ENCODE measurements at regions not wholly inside any gene's neighbourhood (a gene's known extent, or its start where the extent isn't known, plus 50 kb on each side); places are given as distances from the start of the nearest gene placed in this dataset.
"Not testable (repeated sequence)": the region's sequence is repeated elsewhere in the genome, so short reads cannot be mapped to it uniquely, and the experiment has no call there.

DNA sequence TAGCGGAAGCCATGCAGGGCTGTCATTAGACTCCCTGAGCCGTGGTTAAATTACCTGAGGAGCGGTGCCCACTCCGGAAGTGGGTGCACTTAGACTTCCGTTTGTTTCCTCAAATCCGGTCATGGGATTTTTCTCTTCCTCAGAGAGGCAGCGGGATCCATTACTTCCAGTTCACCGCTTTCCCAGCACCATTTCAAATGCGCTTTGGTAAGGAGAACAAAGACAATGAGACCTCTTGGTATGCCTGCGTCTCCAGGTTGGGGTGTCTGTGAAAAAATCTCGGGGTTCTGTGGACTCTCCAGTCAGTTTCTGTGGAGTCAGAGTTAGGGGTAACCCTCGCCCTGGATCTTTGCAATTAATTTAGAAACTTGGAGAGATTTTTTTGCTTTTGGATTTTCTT, 132.3 kb upstream of the PTPRG start:
- no peaks in the 10 kb centered on the region for H3K27me3 Mint-ChIP-seq (ENCODE audit: insufficient read depth, low read depth, poor library complexity)
- Histone ChIP-seq H3K4me2 (no peak overlapping the region), H3F3A (replicated peaks; ENCODE audit: low read depth) (no peaks in the 10 kb centered on the region), H3K9me2 (ENCODE audit: insufficient read depth) (peaks cover 5% of the 10 kb centered on the region), H3K4me1 (ENCODE audit: insufficient read depth) (no peaks in the 10 kb centered on the region), H3K27me3 (ENCODE audit: insufficient read depth) (no peaks in the 10 kb centered on the region), H3K27ac (ENCODE audit: low read depth) (no peak overlapping the region), H3K4me3 (no peak overlapping the region), H2AFZ (peak overlapping the region; percentile 74; the same call in 1 of the 2 replicates), H3K79me2 (replicated peaks; ENCODE audit: insufficient read depth) (no peaks in the 10 kb centered on the region; the same call in 1 of the 2 replicates), H3K36me3 (ENCODE audit: insufficient read depth) (no peaks in the 10 kb centered on the region), H4K20me1 (replicated peaks; ENCODE audit: insufficient read depth) (no peaks in the 10 kb centered on the region)
- H3K36me3 Mint-ChIP-seq (ENCODE audit: low read depth): no peaks in the 10 kb centered on the region
- TF ChIP-seq NANOG (IDR thresholded peaks at IDR 0.05; ENCODE audit: borderline replicate concordance) (no peak), ZNF114 (CRISPR knock-in tag; IDR thresholded peaks at IDR 0.05) (no peak), STAT1 (IDR thresholded peaks at IDR 0.05; ENCODE audit: unreplicated experiment) (no peak), EZH2phosphoT487 (IDR thresholded peaks at IDR 0.05; ENCODE audit: unreplicated experiment) (no peak)
- TF ChIP-seq, protein P1, sequence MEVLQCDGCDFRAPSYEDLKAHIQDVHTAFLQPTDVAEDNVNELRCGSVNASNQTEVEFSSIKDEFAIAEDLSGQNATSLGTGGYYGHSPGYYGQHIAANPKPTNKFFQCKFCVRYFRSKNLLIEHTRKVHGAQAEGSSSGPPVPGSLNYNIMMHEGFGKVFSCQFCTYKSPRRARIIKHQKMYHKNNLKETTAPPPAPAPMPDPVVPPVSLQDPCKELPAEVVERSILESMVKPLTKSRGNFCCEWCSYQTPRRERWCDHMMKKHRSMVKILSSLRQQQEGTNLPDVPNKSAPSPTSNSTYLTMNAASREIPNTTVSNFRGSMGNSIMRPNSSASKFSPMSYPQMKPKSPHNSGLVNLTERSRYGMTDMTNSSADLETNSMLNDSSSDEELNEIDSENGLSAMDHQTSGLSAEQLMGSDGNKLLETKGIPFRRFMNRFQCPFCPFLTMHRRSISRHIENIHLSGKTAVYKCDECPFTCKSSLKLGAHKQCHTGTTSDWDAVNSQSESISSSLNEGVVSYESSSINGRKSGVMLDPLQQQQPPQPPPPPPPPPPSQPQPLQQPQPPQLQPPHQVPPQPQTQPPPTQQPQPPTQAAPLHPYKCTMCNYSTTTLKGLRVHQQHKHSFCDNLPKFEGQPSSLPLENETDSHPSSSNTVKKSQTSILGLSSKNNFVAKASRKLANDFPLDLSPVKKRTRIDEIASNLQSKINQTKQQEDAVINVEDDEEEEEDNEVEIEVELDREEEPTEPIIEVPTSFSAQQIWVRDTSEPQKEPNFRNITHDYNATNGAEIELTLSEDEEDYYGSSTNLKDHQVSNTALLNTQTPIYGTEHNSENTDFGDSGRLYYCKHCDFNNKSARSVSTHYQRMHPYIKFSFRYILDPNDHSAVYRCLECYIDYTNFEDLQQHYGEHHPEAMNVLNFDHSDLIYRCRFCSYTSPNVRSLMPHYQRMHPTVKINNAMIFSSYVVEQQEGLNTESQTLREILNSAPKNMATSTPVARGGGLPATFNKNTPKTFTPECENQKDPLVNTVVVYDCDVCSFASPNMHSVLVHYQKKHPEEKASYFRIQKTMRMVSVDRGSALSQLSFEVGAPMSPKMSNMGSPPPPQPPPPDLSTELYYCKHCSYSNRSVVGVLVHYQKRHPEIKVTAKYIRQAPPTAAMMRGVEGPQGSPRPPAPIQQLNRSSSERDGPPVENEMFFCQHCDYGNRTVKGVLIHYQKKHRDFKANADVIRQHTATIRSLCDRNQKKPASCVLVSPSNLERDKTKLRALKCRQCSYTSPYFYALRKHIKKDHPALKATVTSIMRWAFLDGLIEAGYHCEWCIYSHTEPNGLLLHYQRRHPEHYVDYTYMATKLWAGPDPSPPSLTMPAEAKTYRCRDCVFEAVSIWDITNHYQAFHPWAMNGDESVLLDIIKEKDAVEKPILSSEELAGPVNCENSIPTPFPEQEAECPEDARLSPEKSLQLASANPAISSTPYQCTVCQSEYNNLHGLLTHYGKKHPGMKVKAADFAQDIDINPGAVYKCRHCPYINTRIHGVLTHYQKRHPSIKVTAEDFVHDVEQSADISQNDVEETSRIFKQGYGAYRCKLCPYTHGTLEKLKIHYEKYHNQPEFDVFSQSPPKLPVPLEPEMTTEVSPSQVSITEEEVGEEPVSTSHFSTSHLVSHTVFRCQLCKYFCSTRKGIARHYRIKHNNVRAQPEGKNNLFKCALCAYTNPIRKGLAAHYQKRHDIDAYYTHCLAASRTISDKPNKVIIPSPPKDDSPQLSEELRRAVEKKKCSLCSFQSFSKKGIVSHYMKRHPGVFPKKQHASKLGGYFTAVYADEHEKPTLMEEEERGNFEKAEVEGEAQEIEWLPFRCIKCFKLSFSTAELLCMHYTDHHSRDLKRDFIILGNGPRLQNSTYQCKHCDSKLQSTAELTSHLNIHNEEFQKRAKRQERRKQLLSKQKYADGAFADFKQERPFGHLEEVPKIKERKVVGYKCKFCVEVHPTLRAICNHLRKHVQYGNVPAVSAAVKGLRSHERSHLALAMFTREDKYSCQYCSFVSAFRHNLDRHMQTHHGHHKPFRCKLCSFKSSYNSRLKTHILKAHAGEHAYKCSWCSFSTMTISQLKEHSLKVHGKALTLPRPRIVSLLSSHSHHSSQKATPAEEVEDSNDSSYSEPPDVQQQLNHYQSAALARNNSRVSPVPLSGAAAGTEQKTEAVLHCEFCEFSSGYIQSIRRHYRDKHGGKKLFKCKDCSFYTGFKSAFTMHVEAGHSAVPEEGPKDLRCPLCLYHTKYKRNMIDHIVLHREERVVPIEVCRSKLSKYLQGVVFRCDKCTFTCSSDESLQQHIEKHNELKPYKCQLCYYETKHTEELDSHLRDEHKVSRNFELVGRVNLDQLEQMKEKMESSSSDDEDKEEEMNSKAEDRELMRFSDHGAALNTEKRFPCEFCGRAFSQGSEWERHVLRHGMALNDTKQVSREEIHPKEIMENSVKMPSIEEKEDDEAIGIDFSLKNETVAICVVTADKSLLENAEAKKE (CRISPR knock-in tag; IDR thresholded peaks at IDR 0.05): no peak
- TF ChIP-seq, protein P2, sequence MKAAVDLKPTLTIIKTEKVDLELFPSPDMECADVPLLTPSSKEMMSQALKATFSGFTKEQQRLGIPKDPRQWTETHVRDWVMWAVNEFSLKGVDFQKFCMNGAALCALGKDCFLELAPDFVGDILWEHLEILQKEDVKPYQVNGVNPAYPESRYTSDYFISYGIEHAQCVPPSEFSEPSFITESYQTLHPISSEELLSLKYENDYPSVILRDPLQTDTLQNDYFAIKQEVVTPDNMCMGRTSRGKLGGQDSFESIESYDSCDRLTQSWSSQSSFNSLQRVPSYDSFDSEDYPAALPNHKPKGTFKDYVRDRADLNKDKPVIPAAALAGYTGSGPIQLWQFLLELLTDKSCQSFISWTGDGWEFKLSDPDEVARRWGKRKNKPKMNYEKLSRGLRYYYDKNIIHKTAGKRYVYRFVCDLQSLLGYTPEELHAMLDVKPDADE (IDR thresholded peaks at IDR 0.05): no peak
- peaks cover 6% of the 10 kb centered on the region; the same call in 2 of the 3 replicates for H3K9me3 Mint-ChIP-seq
- no peak overlapping the region for H3K27ac Mint-ChIP-seq
- ATAC-seq: no peak
- DNase-seq (ENCODE audit: low spot score): no peak
- no peak overlapping the region for H3K4me3 Mint-ChIP-seq
- H3K4me1 Mint-ChIP-seq: no peaks in the 10 kb centered on the region; the same call in 2 of the 3 replicates

DNA sequence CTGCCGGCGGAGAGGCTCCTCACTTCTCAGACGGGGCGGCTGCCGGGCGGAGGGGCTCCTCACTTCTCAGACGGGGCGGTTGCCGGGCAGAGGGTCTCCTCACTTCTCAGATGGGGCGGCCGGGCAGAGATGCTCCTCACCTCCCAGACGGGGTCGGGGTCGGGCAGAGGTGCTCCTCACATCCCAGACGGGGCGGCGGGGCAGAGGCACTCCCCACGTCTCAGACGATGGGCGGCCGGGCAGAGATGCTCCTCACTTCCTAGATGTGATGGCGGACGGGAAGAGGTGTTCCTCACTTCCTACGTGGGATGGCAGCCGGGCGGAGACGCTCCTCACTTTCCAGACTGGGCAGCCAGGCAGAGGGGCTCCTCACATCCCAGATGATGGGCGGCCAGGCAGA, 126.5 kb upstream of the PTPRG start:
- not testable (repeated sequence) for DNase-seq (ENCODE audit: low spot score); H3K4me3 ChIP-seq; H3K36me3 ChIP-seq (ENCODE audit: insufficient read depth); H3K4me3 Mint-ChIP-seq; H3K27ac Mint-ChIP-seq; H3K4me1 Mint-ChIP-seq; ATAC-seq; H3K4me2 ChIP-seq; H4K20me1 ChIP-seq (replicated peaks; ENCODE audit: insufficient read depth); H3K4me1 ChIP-seq (ENCODE audit: insufficient read depth); H2AFZ ChIP-seq; H3K27ac ChIP-seq (ENCODE audit: low read depth); H3F3A ChIP-seq (replicated peaks; ENCODE audit: low read depth); H3K9me2 ChIP-seq (ENCODE audit: insufficient read depth); H3K27me3 ChIP-seq (ENCODE audit: insufficient read depth); H3K79me2 ChIP-seq (replicated peaks; ENCODE audit: insufficient read depth); H3K27me3 Mint-ChIP-seq (ENCODE audit: insufficient read depth, low read depth, poor library complexity)
- peaks cover 12% of the 10 kb centered on the region for H3K36me3 Mint-ChIP-seq (ENCODE audit: low read depth)
- H3K9me3 Mint-ChIP-seq: peaks cover 27% of the 10 kb centered on the region

DNA sequence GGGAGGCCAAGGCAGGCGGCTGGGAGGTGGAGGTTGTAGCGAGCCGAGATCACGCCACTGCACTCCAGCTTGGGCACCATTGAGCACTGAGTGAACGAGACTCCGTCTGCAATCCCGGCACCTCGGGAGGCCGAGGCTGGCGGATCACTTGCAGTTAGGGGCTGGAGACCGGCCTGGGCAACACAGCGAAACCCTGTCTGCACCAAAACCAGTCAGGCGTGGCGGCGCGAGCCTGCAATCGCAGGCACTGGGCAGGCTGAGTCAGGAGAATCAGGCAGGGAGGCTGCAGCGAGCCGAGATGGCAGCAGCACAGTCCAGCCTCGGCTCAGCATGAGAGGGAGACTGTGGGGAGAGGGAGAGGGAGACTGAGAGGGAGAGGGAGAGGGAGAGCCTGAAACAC, 126.0 kb upstream of the PTPRG start:
- H3K27ac Mint-ChIP-seq; DNase-seq (ENCODE audit: low spot score); H3K36me3 ChIP-seq (ENCODE audit: insufficient read depth); H3K4me3 ChIP-seq; H3K27ac ChIP-seq (ENCODE audit: low read depth); H3K79me2 ChIP-seq (replicated peaks; ENCODE audit: insufficient read depth); H3K9me2 ChIP-seq (ENCODE audit: insufficient read depth); H3F3A ChIP-seq (replicated peaks; ENCODE audit: low read depth); H3K4me2 ChIP-seq; H3K27me3 ChIP-seq (ENCODE audit: insufficient read depth); H4K20me1 ChIP-seq (replicated peaks; ENCODE audit: insufficient read depth); H2AFZ ChIP-seq; H3K4me1 ChIP-seq (ENCODE audit: insufficient read depth); H3K27me3 Mint-ChIP-seq (ENCODE audit: insufficient read depth, low read depth, poor library complexity); ATAC-seq; H3K4me3 Mint-ChIP-seq; H3K4me1 Mint-ChIP-seq: not testable (repeated sequence)
- peaks cover 27% of the 10 kb centered on the region for H3K9me3 Mint-ChIP-seq
- peaks cover 12% of the 10 kb centered on the region for H3K36me3 Mint-ChIP-seq (ENCODE audit: low read depth)
